Endothelial cell of umbilical vein (primary cell): ENCODE measurements at regions not wholly inside any gene's neighbourhood (a gene's known extent, or its start where the extent isn't known, plus 50 kb on each side); places are given as distances from the start of the nearest gene placed in this dataset.
"Not testable (repeated sequence)": the region's sequence is repeated elsewhere in the genome, so short reads cannot be mapped to it uniquely, and the experiment has no call there.

Experiments used
- EZH2 ChIP-seq: IDR thresholded peaks from 2 replicates; pipeline ENCODE4 v1.6.1; 2012; ENCODE audit warnings: borderline replicate concordance, low read depth, mild to moderate bottlenecking, moderate library complexity, low read length, inconsistent platforms; ENCODE audit not compliant: severe bottlenecking
- FOS ChIP-seq: IDR thresholded peaks from 2 replicates; pipeline ENCODE4 v1.6.1; 2011; ENCODE audit warnings: mild to moderate bottlenecking, low read length, moderate library complexity, borderline replicate concordance; ENCODE audit not compliant: insufficient read depth
- GATA2 ChIP-seq: IDR thresholded peaks from 2 replicates; pipeline ENCODE4 v1.7.0; 2011; ENCODE audit warnings: low read depth, mild to moderate bottlenecking, moderate library complexity, mixed read lengths, low read length; ENCODE audit not compliant: insufficient read length, insufficient read depth
- JUN ChIP-seq: IDR thresholded peaks from 2 replicates; pipeline ENCODE4 v1.6.1; 2011; ENCODE audit warnings: borderline replicate concordance, low read depth; ENCODE audit not compliant: insufficient read length, insufficient read depth
- MYC ChIP-seq: IDR thresholded peaks from one replicate; pipeline ENCODE4 v1.6.1; 2011; ENCODE audit warnings: mild to moderate bottlenecking, low read depth, low read length
- POLR2A ChIP-seq: IDR thresholded peaks from 2 replicates; pipeline ENCODE4 v1.6.1; 2012; ENCODE audit warnings: low read depth, mild to moderate bottlenecking, control low read depth, low read length
- POLR2AphosphoS5 ChIP-seq: IDR thresholded peaks from 2 replicates; pipeline ENCODE4 v1.6.1; 2012; ENCODE audit warnings: low read depth, mild to moderate bottlenecking, control low read depth, low read length, moderate library complexity; ENCODE audit not compliant: insufficient read depth
- TF ChIP-seq, protein P1 (sequence below), 2 donors: IDR thresholded peaks; 1 replicate in 1 of 2; 2 replicates in 1 of 2; pipeline ENCODE4 v1.5.1; 2011; ENCODE audit warnings: low read length in 2 of 2, mild to moderate bottlenecking in 2 of 2, moderate library complexity in 2 of 2, control low read depth in 1 of 2, inconsistent platforms in 1 of 2, low read depth in 1 of 2; ENCODE audit not compliant: insufficient read depth in 1 of 2; ENCODE audit errors: extremely low read depth in 1 of 2
- TF ChIP-seq, protein P2 (sequence below): IDR thresholded peaks from 2 replicates; pipeline ENCODE4 v1.6.1; 2011; ENCODE audit not compliant: insufficient read depth, insufficient read length

DNA sequence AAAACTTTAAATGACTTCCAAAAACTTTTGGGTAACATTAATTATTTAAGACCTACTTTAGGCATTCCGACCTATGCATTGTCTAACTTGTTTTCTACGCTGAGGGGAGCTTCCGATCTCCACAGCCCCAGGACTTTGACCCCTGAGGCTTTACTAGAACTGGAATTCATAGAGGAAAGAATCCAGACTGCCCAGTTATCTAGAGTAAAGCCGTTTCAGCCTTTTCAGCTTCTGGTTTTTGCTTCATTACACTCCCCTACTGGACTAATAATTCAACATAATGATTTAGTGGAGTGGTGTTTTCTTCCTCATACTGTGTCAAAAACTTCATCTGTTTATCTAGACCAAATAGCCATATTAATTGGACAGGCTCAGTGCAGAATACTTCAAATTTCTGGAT is 571.9 kb upstream of the PTGER4 start:
- TF ChIP-seq, protein P1, sequence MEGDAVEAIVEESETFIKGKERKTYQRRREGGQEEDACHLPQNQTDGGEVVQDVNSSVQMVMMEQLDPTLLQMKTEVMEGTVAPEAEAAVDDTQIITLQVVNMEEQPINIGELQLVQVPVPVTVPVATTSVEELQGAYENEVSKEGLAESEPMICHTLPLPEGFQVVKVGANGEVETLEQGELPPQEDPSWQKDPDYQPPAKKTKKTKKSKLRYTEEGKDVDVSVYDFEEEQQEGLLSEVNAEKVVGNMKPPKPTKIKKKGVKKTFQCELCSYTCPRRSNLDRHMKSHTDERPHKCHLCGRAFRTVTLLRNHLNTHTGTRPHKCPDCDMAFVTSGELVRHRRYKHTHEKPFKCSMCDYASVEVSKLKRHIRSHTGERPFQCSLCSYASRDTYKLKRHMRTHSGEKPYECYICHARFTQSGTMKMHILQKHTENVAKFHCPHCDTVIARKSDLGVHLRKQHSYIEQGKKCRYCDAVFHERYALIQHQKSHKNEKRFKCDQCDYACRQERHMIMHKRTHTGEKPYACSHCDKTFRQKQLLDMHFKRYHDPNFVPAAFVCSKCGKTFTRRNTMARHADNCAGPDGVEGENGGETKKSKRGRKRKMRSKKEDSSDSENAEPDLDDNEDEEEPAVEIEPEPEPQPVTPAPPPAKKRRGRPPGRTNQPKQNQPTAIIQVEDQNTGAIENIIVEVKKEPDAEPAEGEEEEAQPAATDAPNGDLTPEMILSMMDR (IDR thresholded peaks at IDR 0.05; ENCODE audit: extremely low read depth in 1 of 2, insufficient read depth in 1 of 2, low read depth in 1 of 2, low read length in 2 of 2), result not testable (repeated sequence)
- TF ChIP-seq EZH2, GATA2, POLR2A, POLR2AphosphoS5, MYC, JUN, FOS: not testable (repeated sequence)
- TF ChIP-seq, protein P2, sequence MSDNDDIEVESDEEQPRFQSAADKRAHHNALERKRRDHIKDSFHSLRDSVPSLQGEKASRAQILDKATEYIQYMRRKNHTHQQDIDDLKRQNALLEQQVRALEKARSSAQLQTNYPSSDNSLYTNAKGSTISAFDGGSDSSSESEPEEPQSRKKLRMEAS, result not testable (repeated sequence)
